Stimulated activated CD8-positive, alpha-beta memory T cell treated with anti-CD3 and anti-CD28 coated beads, Interleukin-12 subunit alpha, Interleukin-12 subunit beta, amount 100 ng/mL, for 1 hour (primary cell): ENCODE measurements at regions not wholly inside any gene's neighbourhood (a gene's known extent, or its start where the extent isn't known, plus 50 kb on each side); places are given as distances from the start of the nearest gene placed in this dataset.
"Not testable (repeated sequence)": the region's sequence is repeated elsewhere in the genome, so short reads cannot be mapped to it uniquely, and the experiment has no call there.

Experiments
- DNase-seq: peaks from one replicate; pipeline ENCODE4 v3.0.0-alpha.2; 2020; ENCODE audit warnings: low read depth

GRCh38 chr2:8604262-8604661, 77.6 kb upstream of the ID2 start:
- no peak for DNase-seq

- DNase-seq, result no peak
These were observed 76.3 kb upstream of the ID2 start for GRCh38 chr2:8605351-8606065.

GRCh38 chr2:8606226-8606625, 75.6 kb upstream of the ID2 start:
- DNase-seq, result no peak

GRCh38 chr2:8606649-8607550, 75.0 kb upstream of the ID2 start:
- no peak for DNase-seq

GRCh38 chr2:8607606-8608005, 74.2 kb upstream of the ID2 start:
- DNase-seq, result no peak

GRCh38 chr2:8608411-8608954, 73.4 kb upstream of the ID2 start:
- no peak for DNase-seq

GRCh38 chr2:8609357-8609811, 72.5 kb upstream of the ID2 start:
- no peak for DNase-seq

GRCh38 chr2:8610775-8611174, 71.1 kb upstream of the ID2 start:
- not testable (repeated sequence) for DNase-seq

GRCh38 chr2:8611246-8611645, 70.6 kb upstream of the ID2 start:
- no peak for DNase-seq

GRCh38 chr2:8611700-8612099, 70.2 kb upstream of the ID2 start:
- DNase-seq, result no peak

GRCh38 chr2:8612734-8613179, 69.1 kb upstream of the ID2 start:
- no peak for DNase-seq

- not testable (repeated sequence) for DNase-seq
These were observed 68.5 kb upstream of the ID2 start for GRCh38 chr2:8613207-8613999.

GRCh38 chr2:8614646-8615045, 67.2 kb upstream of the ID2 start:
- no peak for DNase-seq

- no peak for DNase-seq
These were observed 66.6 kb upstream of the ID2 start for GRCh38 chr2:8615252-8615575.

GRCh38 chr2:8615576-8616281, 66.1 kb upstream of the ID2 start:
- no peak for DNase-seq

- DNase-seq, result no peak
These were observed 64.8 kb upstream of the ID2 start for GRCh38 chr2:8617048-8617447.

GRCh38 chr2:8617590-8617989, 64.3 kb upstream of the ID2 start:
- DNase-seq, result no peak

GRCh38 chr2:8619071-8619470, 62.8 kb upstream of the ID2 start:
- no peak for DNase-seq

- no peak for DNase-seq
These were observed 61.1 kb upstream of the ID2 start for GRCh38 chr2:8620611-8621382.

GRCh38 chr2:8622199-8622911, 59.5 kb upstream of the ID2 start:
- DNase-seq, result no peak
